OCI-LY1 (cell line): ENCODE measurements at regions not wholly inside any gene's neighbourhood (a gene's known extent, or its start where the extent isn't known, plus 50 kb on each side); places are given as distances from the start of the nearest gene placed in this dataset.

Experiments
- H2AFZ ChIP-seq: fragments of 200-600 bp; sonication (generic), shearing (Covaris generic); 2 replicates; pipeline ENCODE4 v1.6.0; 2014; ENCODE audit warnings: antibody characterized with exemption, mild to moderate bottlenecking, low read length
- H3F3A ChIP-seq: fragments of 200-600 bp; sonication (generic), shearing (Covaris generic); 2 replicates; pipeline ENCODE4 v1.6.0; 2014; ENCODE audit warnings: mild to moderate bottlenecking, antibody characterized with exemption, low read length, moderate library complexity; ENCODE audit not compliant: insufficient read depth
- H3K27ac ChIP-seq: fragments of 200-600 bp; sonication (generic); 2 replicates; pipeline ENCODE4 v1.5.1; 2014; ENCODE audit warnings: low read length, mixed run types, mild to moderate bottlenecking, low read depth; ENCODE audit not compliant: poor library complexity, severe bottlenecking
- H3K27me3 ChIP-seq: fragments of 200-600 bp; sonication (generic); 2 replicates; pipeline ENCODE4 v1.6.0; 2014; ENCODE audit warnings: antibody characterized with exemption, mild to moderate bottlenecking, low read length, moderate library complexity; ENCODE audit not compliant: insufficient read depth
- H3K36me3 ChIP-seq: fragments of 200-600 bp; sonication (generic); 2 replicates; pipeline ENCODE4 v1.6.1; 2014; ENCODE audit warnings: mild to moderate bottlenecking, antibody characterized with exemption, low read length, moderate library complexity, mixed read lengths; ENCODE audit not compliant: insufficient read depth
- H3K4me1 ChIP-seq: fragments of 200-600 bp; sonication (generic); 2 replicates; pipeline ENCODE4 v1.5.1; 2014; ENCODE audit warnings: mild to moderate bottlenecking, low read length, moderate library complexity; ENCODE audit not compliant: insufficient read depth, severe bottlenecking
- H3K4me2 ChIP-seq: fragments of 200-600 bp; sonication (generic), shearing (Covaris generic); 2 replicates; pipeline ENCODE4 v1.6.1; 2014; ENCODE audit warnings: low read length
- H3K4me3 ChIP-seq: fragments of 200-600 bp; sonication (generic); 2 replicates; pipeline ENCODE4 v1.5.1; 2014; ENCODE audit warnings: low read length, low read depth, mild to moderate bottlenecking, mixed read lengths; ENCODE audit not compliant: poor library complexity, severe bottlenecking
- H3K79me2 ChIP-seq: fragments of 200-600 bp; shearing (Covaris generic); 2 replicates; pipeline ENCODE4 v1.6.1; 2016; ENCODE audit warnings: mixed run types, low read length, mixed read lengths; ENCODE audit not compliant: insufficient read depth
- H3K9ac ChIP-seq: fragments of 200-600 bp; sonication (generic), shearing (Covaris generic); 2 replicates; pipeline ENCODE4 v1.6.1; 2014; ENCODE audit warnings: mild to moderate bottlenecking, low read length, mixed read lengths
- H3K9me2 ChIP-seq: fragments of 200-600 bp; sonication (generic), shearing (Covaris generic); 2 replicates; pipeline ENCODE4 v1.6.1; 2014; ENCODE audit warnings: low read depth, mild to moderate bottlenecking, low read length, mixed read lengths
- H3K9me3 ChIP-seq: fragments of 200-600 bp; shearing (Covaris generic); 2 replicates; pipeline ENCODE4 v1.6.1; 2014; ENCODE audit warnings: low read length, mixed read lengths
- H4K20me1 ChIP-seq: fragments of 200-600 bp; sonication (generic), shearing (Covaris generic); 2 replicates; pipeline ENCODE4 v1.6.0; 2016; ENCODE audit warnings: mild to moderate bottlenecking, low read length; ENCODE audit not compliant: insufficient read depth
- CTCF ChIP-seq: fragments of 200-600 bp; sonication (generic), shearing (Covaris generic); IDR thresholded peaks from 2 replicates; pipeline ENCODE4 v1.5.1; 2017; ENCODE audit warnings: mild to moderate bottlenecking, antibody characterized with exemption, low read length, moderate library complexity, mixed read lengths
- EZH2 ChIP-seq: fragments of 200-600 bp; sonication (generic), shearing (Covaris generic); IDR thresholded peaks from 2 replicates; pipeline ENCODE4 v1.8.0; 2017; ENCODE audit warnings: borderline replicate concordance, mixed run types, mild to moderate bottlenecking, antibody characterized with exemption, low read length, moderate library complexity, mixed read lengths

GRCh38 chr2:52936029-52936428 is 831.6 kb upstream of the CHAC2 start:
- Histone ChIP-seq H3K4me3 (no peak overlapping the region), H4K20me1 (no peaks in the 10 kb centered on the region), H3K9me3 (no peaks in the 10 kb centered on the region), H3K27ac (no peak overlapping the region), H3K9ac (no peak overlapping the region), H3K4me1 (no peaks in the 10 kb centered on the region), H3K9me2 (no peaks in the 10 kb centered on the region), H3F3A (no peaks in the 10 kb centered on the region), H3K4me2 (no peak overlapping the region), H3K27me3 (no peaks in the 10 kb centered on the region), H2AFZ (no peak overlapping the region), H3K79me2 (no peaks in the 10 kb centered on the region), H3K36me3 (no peaks in the 10 kb centered on the region)
- TF ChIP-seq CTCF (no peak), EZH2 (no peak)

- H3F3A ChIP-seq: no peaks in the 10 kb centered on the region
- no peak overlapping the region for H3K4me3 ChIP-seq
- H3K4me2 ChIP-seq: no peak overlapping the region
- no peaks in the 10 kb centered on the region for H3K79me2 ChIP-seq
- H3K4me1 ChIP-seq: no peaks in the 10 kb centered on the region
- no peak overlapping the region for H3K27ac ChIP-seq
- H2AFZ ChIP-seq: no peak overlapping the region
- no peaks in the 10 kb centered on the region for H3K9me3 ChIP-seq
- TF ChIP-seq CTCF (no peak), EZH2 (no peak)
- H3K27me3 ChIP-seq: no peaks in the 10 kb centered on the region
- H3K9me2 ChIP-seq: no peaks in the 10 kb centered on the region
- no peaks in the 10 kb centered on the region for H4K20me1 ChIP-seq
- H3K9ac ChIP-seq: no peak overlapping the region
- H3K36me3 ChIP-seq: no peaks in the 10 kb centered on the region
These were observed 832.5 kb upstream of the CHAC2 start for GRCh38 chr2:52934920-52935640.

GRCh38 chr2:52934323-52934898 is 833.2 kb upstream of the CHAC2 start:
- Histone ChIP-seq H3K4me2 (no peak overlapping the region), H3K4me1 (no peaks in the 10 kb centered on the region), H4K20me1 (no peaks in the 10 kb centered on the region), H3K9ac (no peak overlapping the region), H3K9me2 (no peaks in the 10 kb centered on the region), H3K27me3 (no peaks in the 10 kb centered on the region), H3K9me3 (no peaks in the 10 kb centered on the region), H3K27ac (no peak overlapping the region), H3K36me3 (no peaks in the 10 kb centered on the region), H2AFZ (no peak overlapping the region), H3K4me3 (no peak overlapping the region), H3K79me2 (no peaks in the 10 kb centered on the region), H3F3A (no peaks in the 10 kb centered on the region)
- TF ChIP-seq EZH2: no peak
- TF ChIP-seq CTCF: no peak
